GM18867 (cell line): ENCODE measurements at regions not wholly inside any gene's neighbourhood (a gene's known extent, or its start where the extent isn't known, plus 50 kb on each side); places are given as distances from the start of the nearest gene placed in this dataset.

Experiments used
- ATAC-seq: cut with Tn5 transposase; IDR thresholded peaks from one replicate; pipeline ENCODE4 v1.9.1; 2021; ENCODE audit warnings: mild to moderate bottlenecking, moderate library complexity; ENCODE audit not compliant: unreplicated experiment

- no peak for ATAC-seq
Observed at GRCh38 chr6:105594821-105595220, 191.9 kb upstream of the PREP start.

- ATAC-seq: no peak
Observed at GRCh38 chr6:105593805-105594671, 191.2 kb upstream of the PREP start.

DNA sequence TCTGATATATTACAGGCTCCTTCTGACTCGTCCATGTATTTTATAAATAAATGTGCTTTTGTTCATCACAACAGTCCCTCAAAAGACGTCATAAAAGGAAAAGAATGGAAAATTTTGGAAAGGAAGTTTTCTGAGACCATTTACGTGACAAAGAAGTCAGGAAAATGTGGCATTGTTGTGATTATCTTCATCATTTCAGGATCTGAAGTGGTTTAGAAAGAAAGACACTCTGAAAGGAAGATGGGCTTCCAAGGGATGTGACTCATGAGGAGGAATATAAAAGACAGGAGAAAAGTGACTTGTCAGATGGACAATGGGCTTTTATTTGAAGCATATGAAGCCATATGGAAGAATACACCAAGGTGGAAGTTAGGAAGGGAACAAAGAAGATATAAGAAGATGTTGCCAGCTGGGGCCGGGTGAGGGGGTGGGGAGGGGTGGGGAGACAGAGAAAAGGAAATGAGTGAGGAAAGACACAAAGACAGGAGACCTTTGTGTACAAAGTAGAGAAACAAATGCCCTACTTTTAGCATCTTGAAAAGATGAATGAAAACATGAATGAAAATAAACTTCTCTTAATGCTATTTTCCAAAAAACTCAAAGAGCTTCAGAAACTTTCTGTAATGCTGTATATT, 190.3 kb upstream of the PREP start:
- ATAC-seq: no peak

DNA sequence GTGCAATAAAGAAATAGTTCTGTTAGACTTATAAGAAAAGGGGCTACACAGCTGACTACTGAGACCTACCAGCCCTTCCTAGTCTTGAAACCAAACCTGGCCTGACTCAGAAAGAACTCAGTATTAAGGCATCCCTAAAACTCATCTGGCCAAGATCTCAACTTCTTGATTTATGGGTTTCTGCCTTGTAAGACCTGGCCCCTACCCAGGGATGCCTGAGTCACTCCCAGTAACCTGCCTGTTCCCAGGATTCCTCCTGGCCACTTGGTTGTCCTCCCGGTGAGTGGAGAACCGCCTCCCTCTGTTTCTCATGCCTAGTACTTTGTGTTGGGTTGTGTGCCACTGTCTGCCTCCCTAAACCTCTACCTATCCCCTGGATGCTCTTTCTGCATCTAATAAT, 189.4 kb upstream of the PREP start:
- no peak for ATAC-seq

DNA sequence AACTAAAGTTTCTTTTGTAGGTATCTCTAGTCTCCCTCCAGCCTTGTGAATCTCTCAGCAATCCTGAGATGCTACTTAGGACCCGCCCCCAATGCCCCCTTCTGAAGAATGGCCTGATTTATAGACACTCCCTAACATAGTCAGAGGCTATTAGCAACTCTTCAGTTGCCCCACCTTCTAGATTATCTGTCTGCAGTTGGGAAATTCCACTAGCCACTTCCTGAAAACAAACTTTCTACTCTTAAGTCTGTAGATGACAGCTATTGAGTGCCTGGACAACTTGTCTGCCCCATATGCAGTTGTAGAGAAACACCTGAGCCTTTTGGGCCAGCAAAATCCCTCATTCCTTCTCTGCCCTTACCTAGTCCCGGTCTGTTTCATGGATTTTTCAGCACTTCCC, 188.2 kb upstream of the PREP start:
- peak; percentile 95 for ATAC-seq

GRCh38 chr6:105588123-105588710, 185.3 kb upstream of the PREP start:
- no peak for ATAC-seq

DNA sequence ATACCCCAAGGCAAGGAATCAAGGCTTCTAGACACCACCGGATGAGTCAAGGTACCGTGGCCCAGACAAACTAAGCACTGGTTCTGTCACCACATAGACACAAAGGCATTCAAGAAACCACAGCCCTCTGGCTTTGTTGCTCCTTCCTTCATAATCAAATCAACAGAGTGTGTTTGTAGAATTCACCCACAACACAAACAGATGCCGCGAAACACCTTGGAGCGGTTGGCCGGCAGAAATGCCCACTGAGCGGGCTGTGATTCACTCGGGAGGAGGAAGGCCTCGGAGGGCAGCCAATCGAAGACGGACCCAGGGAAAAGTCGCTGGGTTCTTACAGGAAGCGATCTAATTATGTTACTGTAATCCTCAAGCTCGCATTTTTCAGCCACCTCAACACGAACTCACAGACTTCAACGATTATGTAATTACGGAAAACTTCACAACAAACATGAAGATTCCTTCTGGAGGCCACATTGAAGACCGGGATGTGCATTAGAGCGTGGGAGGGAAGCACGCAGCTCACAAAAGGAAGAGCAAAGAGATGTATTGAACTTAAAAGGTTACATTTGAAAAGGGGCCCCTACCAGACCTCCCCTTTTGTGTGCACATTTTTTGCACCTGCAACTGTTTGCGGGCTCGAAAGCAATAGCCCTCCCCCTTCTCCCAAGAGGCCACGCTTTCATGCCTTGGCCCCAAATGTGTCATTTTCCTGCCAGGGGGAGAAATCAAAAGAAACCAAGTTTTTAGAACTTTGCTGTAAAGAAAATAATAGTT, 184.7 kb upstream of the PREP start:
- ATAC-seq: no peak

- no peak for ATAC-seq
Observed at GRCh38 chr6:105578179-105578707, 175.4 kb upstream of the PREP start.

DNA sequence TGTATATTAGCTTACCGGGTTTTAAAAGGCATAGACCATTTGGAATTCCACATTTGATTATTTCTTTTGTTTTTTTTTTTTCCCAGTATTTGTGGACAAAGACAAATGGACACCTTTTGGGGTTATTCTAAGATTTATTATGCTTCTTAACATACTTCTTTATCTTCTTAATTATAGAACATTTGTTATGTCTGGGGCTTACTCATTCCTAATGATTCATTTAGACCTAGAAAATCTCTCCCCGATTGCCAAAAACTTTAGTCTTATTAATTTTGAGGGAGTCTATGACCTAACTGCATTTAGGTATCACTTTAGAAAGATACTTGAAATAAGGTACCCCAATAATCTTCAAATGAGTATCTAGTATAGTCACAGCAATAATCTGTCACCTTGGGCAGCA, 170.7 kb upstream of the PREP start:
- ATAC-seq: no peak

DNA sequence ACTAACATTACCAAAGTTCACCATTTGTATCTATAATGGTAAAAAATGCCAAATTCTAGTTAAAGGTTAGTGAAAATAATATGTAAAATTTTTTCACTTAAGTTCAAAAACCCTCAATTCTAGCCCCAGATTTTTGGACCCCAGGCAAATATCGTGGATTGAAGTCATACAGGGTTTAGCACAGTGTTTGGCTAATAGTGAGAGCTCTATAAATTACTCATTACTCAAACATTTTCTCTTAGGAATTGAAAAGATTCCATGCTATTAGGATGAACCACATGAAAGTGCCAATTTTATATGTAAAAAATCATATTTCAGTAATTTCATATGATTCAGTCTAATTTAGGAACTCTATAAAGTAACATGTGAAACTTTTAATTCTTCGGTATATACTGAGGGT, 170.3 kb upstream of the PREP start:
- no peak for ATAC-seq

GRCh38 chr6:105570416-105570815, 167.5 kb upstream of the PREP start:
- no peak for ATAC-seq

DNA sequence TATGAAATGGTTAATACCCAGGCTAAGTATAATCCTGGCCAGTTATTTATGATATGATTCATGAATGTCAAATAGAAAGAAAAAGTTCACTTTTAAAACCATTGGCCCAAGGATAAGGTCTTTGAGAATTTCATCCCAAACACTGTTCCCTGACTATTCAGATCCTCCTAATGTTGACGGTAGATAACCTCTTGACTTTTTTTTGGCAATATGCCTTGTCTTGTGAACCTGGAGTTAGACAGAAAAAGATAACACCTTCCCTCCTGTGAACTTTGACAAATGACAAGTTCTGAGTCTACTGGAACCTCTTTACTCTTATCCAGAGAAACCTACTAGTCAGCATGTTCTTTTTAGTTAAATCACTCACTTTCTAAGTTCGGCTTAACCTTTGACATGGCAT, 166.8 kb upstream of the PREP start:
- ATAC-seq: no peak

DNA sequence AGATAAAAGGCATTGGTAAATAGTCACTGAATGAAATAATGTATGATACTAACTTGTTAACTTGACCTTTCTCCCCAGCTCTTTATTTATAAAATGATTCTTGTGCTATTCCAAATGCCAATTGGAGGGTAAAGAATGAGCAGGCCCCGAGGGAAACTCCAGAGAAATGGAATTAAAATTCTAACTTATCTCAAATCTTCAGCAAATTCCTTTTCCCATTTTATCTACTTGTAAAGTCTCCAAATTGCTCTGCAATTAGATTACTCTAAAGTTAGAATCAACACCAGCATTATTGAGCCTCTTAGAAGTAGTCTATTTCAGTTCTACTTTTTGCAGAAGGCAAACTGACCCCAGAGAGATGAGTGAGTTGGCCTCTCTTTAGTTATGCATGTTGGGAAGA, 165.9 kb upstream of the PREP start:
- no peak for ATAC-seq

DNA sequence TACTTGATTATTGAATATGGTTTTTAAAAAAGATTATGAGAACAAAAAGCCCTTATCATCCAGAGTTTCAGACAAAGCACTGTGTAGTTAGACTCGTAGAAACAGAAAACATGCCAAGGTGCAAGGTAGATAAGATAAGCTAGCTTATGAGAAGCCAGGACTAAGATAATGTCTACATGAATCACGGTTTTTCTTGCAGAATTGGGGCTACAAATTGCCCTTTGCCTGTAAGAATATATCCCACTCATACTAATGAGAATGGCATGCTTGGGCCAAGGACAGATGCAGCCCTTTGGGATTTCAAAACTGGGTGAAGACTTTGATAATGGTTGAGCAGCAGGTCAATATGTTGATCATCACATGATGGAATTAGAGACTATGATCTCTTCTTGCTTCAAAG, 165.3 kb upstream of the PREP start:
- no peak for ATAC-seq

DNA sequence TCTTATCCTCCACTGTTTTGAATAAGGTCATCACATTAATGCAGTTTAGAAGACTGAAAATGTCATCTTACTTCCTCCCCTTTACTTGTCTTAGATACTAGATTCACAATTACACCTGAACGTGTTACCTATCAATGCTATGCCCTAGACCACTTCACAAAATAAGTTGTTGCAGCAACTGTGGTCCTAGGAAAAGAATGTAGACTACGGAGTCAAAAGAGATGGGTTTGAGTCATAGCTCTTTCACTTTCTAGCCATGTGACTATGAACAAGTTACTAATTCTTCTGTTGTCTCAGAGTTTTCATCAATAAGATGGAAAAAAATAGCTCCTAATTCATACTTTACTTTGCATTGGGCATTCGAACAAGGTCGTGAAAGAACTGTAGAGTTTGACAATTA, 164.3 kb upstream of the PREP start:
- ATAC-seq: no peak

DNA sequence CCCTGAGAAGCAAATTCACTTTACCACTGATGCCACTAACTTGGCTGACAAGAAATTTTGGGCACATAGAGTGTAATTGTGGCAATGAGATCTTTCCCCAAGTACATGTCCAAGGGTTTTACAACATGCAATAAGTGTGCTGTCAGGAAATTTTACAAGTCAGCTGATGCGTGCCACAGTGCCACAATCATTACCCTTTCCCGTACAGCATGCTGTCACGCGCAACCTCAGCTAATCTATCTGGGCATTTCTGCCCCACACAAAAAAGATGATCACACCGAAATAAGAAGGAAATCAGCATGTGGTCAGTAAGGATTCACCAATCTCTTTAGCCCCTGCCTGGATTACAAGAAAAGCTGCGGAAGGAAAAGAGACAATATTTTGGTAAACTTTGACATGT, 163.6 kb upstream of the PREP start:
- ATAC-seq: no peak

DNA sequence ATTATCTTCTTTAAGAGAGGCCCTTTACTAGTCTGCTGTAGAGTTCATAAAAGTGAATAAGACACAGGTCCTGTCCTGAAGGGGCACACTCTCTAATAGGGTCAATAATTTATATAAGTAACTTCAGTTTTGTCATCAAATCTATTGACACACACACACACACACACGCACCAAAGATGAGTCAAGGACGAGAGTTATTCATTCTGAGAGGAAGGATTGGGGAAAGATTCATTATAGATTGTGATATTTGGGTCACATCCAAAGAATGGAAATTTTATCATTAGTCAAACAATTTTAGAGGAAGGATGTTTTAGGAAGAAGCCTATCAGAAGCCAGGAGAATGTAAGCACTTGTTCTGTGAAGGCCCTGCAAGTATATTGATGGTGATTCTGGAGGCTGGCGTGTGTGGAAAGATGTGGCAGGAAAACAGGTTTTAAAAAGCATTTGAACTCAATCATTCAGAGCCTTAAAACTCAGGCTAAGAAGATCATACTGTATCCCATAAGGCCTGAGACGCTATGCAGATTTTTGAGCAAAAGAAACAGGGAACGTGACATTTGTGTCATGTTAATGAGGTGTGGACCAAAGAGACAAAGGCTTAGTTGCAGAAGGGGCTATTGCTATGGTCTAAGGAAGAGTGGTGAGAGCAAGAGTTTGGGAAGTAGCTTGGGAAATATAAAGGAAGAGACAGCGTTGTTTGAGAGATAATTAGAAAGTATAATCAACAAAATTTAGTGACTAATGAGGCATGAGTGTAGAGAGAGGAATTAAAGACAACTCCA, 161.4 kb upstream of the PREP start:
- no peak for ATAC-seq

DNA sequence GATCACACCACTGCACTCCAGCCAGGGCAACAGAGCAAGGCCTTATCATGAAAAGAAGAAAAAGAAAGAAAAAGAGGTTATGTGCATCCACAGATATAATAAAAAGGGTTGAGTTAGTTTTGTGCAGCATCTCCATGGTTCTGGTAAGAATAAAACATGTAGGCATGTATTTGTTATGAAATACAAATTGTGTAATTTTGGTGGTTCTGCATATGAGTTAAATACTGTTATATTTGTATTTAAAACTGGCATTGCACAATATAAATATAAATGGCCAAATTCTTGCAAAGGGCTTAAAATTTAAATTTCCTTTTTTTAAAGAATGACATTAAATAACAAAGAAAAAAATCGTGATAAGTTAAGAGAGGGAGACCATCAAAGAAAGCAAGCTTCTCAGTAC, 159.1 kb upstream of the PREP start:
- ATAC-seq: no peak

- no peak for ATAC-seq
Observed at GRCh38 chr6:105561486-105561885, 158.6 kb upstream of the PREP start.

GRCh38 chr6:105560611-105561066, 157.8 kb upstream of the PREP start:
- peak; percentile 95 for ATAC-seq
